ENCODE measurements at regions not wholly inside any gene's neighbourhood (a gene's known extent, or its start where the extent isn't known, plus 50 kb on each side); places are given as distances from the start of the nearest gene placed in this dataset.

DNA sequence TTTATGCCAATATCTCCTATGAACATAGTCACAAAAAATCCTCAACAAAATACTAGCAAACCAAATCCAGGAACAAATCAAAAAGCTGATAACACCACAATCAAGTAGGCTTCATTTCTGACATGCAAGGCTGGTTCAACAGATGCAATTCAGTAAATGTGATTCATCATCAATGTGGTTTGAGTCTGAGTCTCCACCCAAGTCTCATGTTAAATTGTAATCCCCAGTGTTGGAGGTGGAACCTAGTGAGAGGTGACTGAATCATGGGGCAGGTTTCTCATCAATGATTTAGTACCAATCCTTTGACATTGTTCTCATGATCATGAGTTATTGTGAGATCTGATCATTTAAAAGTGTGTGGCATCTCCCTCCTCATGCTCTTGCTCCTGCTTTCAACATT is 1072.7 kb downstream of the NR2F1-AS1 start:
- FAIRE-seq (no peak), DNase-seq (ENCODE audit: low read depth, low spot score) (no peak), ATAC-seq (no peak)
- Histone ChIP-seq H3K9me3 (replicated peaks; ENCODE audit: control insufficient read depth, insufficient read depth, low read length) (no peaks in the 10 kb centered on the region; the same call in 2 of the 3 replicates), H3K27me3 (replicated peaks in 1 of 2; ENCODE audit: control insufficient read depth in 2 of 2, insufficient read depth in 2 of 2, low read length in 1 of 2) (no peaks in the 10 kb centered on the region), H3K4me1 (ENCODE audit: control insufficient read depth, insufficient read depth, low read length) (no peaks in the 10 kb centered on the region), H4K20me1 (ENCODE audit: control insufficient read depth, insufficient read depth) (no peaks in the 10 kb centered on the region), H2AFZ (ENCODE audit: control insufficient read depth, low read depth, low read length) (no peak overlapping the region), H3K27ac (ENCODE audit: control insufficient read depth, insufficient read depth) (no peak overlapping the region), H3K4me3 (no peak overlapping the region), H3K4me2 (ENCODE audit: control insufficient read depth, insufficient read depth) (no peak overlapping the region), H3K36me3 (ENCODE audit: control insufficient read depth in 2 of 2, insufficient read depth in 2 of 2, low read length in 1 of 2) (no peaks in the 10 kb centered on the region), H3K9ac (ENCODE audit: control insufficient read depth, insufficient read depth, low read length) (no peak overlapping the region), H3K79me2 (ENCODE audit: control insufficient read depth, insufficient read depth, low read length) (no peaks in the 10 kb centered on the region)
- in situ Hi-C loops (cut with MboI) = no loop called here
- intact Hi-C loops (cut with micrococcal nuclease; ENCODE audit: unreplicated experiment) = no loop called here
- BruUV-seq (replicated peaks) = no TSS peak
- ChIA-PET RAD21 (ENCODE audit: unreplicated experiment) (no interaction called here), SMC1A (ENCODE audit: uncharacterized antibody, unreplicated experiment) (no interaction called here), CTCF (no interaction called here), POLR2A (no interaction called here)
- no peak for TF ChIP-seq CHD1 (IDR thresholded peaks at IDR 0.05; ENCODE audit: low read depth, low read length)
- TF ChIP-seq KDM1A (IDR thresholded peaks at IDR 0.05; ENCODE audit: borderline replicate concordance) = no peak
- no peak for TF ChIP-seq CREM (IDR thresholded peaks at IDR 0.05; ENCODE audit: low read depth)
- no peak for TF ChIP-seq LARP7 (IDR thresholded peaks at IDR 0.05)
- TF ChIP-seq ZNF384 (IDR thresholded peaks at IDR 0.05; ENCODE audit: borderline replicate concordance, low read depth, low read length) = no peak
- TF ChIP-seq, protein P1, sequence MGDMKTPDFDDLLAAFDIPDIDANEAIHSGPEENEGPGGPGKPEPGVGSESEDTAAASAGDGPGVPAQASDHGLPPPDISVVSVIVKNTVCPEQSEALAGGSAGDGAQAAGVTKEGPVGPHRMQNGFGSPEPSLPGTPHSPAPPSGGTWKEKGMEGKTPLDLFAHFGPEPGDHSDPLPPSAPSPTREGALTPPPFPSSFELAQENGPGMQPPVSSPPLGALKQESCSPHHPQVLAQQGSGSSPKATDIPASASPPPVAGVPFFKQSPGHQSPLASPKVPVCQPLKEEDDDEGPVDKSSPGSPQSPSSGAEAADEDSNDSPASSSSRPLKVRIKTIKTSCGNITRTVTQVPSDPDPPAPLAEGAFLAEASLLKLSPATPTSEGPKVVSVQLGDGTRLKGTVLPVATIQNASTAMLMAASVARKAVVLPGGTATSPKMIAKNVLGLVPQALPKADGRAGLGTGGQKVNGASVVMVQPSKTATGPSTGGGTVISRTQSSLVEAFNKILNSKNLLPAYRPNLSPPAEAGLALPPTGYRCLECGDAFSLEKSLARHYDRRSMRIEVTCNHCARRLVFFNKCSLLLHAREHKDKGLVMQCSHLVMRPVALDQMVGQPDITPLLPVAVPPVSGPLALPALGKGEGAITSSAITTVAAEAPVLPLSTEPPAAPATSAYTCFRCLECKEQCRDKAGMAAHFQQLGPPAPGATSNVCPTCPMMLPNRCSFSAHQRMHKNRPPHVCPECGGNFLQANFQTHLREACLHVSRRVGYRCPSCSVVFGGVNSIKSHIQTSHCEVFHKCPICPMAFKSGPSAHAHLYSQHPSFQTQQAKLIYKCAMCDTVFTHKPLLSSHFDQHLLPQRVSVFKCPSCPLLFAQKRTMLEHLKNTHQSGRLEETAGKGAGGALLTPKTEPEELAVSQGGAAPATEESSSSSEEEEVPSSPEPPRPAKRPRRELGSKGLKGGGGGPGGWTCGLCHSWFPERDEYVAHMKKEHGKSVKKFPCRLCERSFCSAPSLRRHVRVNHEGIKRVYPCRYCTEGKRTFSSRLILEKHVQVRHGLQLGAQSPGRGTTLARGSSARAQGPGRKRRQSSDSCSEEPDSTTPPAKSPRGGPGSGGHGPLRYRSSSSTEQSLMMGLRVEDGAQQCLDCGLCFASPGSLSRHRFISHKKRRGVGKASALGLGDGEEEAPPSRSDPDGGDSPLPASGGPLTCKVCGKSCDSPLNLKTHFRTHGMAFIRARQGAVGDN (IDR thresholded peaks at IDR 0.05) = no peak
- TF ChIP-seq CBX5 (IDR thresholded peaks at IDR 0.05; ENCODE audit: low read depth) = no peak
- no peak for TF ChIP-seq ZNF274 (IDR thresholded peaks at IDR 0.05; ENCODE audit: insufficient read depth, insufficient read length)
- TF ChIP-seq PAX5 (IDR thresholded peaks at IDR 0.05; ENCODE audit: borderline replicate concordance, low read depth, low read length) = no peak
- TF ChIP-seq, protein P2, sequence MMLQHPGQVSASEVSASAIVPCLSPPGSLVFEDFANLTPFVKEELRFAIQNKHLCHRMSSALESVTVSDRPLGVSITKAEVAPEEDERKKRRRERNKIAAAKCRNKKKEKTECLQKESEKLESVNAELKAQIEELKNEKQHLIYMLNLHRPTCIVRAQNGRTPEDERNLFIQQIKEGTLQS (IDR thresholded peaks at IDR 0.05; ENCODE audit: borderline replicate concordance, extremely low read depth, low read depth, low read length) = no peak
- TF ChIP-seq JUNB (IDR thresholded peaks at IDR 0.05) = no peak
- no peak for TF ChIP-seq NR2C2 (IDR thresholded peaks at IDR 0.05; ENCODE audit: borderline replicate concordance, control insufficient read depth, insufficient read length, low read depth)

Data from GM12878 (cell line).